Cerebellar nuclear complex (tissue), 1 donor: ENCODE measurements at regions not wholly inside any gene's neighbourhood (a gene's known extent, or its start where the extent isn't known, plus 50 kb on each side); places are given as distances from the start of the nearest gene placed in this dataset.

ENCODE experiments used
- DNase-seq, 2 experiments: peaks; one replicate each; lab custom pipeline; 2025; lab: John Stamatoyannopoulos, UW

DNA sequence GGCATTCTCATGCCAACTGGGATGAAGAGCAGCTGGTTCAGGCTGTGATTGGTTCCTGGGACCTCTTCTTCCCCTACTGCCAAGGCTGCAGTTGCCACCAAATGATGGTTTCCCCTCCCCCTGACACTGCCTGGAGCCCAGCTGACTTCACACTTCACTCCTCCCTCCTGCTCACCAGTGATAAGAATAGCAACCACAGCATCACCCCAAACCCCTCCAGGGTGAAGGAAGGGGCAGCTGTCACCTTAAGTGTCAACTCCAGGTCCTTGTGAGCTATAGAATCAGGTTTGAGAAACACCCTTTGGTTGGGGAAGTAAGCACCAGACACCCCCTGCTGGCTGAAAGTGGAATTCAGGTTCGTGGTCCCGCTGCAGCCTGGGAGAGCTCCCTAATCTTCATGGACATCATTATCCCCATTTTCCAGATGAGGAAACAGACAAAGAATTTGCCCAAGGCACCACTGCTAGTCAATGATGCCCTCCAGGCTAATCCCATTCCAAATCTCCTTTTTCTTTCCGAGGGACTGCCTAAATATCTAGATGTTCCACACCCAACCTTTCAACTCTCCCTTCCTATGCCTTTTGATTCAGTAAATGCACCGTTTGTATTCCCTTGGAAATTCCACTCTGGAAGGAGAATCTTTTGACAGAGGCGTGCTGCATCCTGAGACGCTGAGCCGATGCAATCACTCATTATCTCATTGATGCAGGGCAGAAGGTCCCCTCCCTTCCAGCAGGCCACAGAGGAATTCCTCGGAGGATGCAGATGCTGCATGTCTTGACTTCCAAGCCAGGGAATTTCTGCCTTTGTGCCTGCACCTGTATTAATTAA, 50.6 kb upstream of the UQCRFS1 start:
- no peak for DNase-seq

DNA sequence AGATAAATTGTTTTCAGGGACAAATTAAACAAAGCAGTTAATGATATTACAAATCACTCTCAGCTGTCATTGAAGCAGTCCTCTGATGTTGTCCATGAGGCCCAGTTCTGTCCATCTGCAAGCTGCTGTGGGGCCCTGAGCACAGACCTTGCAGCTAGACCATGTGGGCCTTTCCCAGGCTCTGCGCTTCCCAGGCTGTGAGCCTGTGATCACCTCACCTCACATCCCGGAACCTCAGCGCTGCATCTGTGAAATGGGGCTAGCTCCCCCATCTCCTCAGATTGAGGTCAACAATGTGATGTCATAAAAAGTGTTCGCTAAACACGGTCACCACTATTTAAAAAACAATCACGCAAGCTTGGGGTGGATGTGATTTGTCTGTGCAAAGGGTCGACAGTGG, 51.9 kb upstream of the UQCRFS1 start:
- no peak for DNase-seq

DNA sequence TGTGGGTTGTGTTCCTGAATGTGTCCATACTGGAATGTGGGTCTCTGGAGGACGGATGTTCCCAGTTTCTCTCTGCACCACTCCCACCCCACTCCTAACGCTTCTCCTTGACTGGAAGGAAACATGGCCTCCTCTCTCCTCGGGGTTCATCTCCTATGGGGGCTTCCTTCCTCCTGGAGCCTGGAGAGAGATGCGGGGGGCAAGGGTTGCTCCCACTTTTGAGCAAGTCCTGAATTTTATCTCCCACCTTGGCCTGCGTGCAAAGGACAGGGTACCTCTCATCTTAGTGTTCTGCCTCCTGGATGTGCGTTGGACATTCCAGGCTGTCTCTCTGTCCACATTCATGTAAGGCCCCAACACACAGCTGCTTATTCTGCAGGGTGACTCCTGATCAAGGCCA, 52.5 kb upstream of the UQCRFS1 start:
- DNase-seq: no peak

DNA sequence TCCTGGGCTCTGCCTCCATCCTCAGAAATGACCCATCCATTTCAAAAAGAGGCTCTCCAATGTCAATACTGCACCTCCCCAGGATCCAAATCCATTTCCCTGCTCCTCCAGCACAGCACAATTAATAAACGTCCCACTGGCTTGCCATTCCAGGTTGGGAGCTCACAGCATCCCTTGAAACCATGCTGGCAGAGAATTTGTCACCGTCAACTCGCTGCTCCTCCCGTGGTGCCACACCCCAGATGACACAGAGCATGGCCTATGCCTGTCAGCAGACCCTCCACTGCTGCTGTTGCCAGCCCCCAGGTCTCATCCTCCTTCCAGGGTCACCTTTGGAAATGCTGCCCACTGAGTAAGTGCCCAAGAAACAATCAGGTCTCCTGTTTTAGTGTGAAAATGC, 53.0 kb upstream of the UQCRFS1 start:
- DNase-seq: no peak

DNA sequence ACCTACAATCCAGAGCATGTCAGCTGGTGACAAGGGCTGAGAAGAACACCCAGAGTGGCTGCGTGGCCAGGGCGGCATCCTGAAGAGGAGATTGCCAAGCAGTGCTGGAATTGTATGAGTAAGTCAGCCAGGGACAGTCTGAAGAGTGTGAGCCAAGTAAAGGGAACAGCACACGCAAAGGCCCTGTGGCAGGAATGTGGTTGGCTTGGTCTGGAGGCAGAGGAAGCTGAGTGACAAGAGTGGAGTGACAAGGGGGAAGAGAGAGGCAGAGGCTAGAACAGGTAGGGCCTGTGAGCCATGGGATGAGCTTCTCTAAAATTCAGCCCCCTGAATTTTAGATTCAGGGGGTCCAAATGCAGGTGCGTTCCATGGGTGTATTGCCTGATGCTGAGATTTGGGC, 53.7 kb upstream of the UQCRFS1 start:
- no peak for DNase-seq

DNA sequence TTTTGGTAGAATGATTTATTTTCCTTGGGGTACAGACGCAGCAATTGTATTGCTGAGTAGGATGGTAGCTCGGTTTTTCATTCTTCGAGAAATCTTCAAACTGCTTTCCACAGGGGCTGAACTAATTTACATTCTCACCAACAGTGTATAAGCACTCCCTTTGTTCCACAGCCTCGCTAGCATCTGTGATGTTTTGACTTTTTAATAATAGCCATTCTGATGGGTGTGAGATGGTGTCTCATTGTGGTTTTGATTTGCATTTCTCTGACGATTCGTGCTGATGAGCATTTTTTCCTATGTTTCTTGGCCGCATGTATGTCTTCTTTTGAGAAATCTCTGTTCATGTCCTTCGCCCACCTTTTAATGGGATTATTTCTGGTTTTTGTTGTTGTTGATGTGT, 54.8 kb upstream of the UQCRFS1 start:
- no peak for DNase-seq

DNA sequence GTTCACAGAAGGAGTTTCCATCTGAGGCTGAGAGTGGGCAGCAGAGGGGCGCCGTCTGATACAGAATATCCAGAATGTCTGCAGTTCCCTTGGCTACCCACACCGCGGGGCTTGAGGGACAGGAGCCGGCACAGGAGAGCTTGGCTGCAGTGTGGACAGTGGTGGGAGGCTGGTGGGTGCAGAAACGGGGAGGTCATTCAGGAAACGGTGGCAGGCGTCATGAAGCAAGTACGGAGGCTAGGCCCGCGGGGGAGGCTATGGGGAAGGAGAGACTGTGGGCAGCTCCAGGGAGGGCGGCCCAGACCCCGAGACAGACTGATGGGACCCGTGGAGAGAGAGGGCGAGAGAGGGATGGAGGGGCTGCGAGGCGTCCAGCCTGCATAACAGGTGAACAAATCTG, 55.2 kb upstream of the UQCRFS1 start:
- DNase-seq: no peak

DNA sequence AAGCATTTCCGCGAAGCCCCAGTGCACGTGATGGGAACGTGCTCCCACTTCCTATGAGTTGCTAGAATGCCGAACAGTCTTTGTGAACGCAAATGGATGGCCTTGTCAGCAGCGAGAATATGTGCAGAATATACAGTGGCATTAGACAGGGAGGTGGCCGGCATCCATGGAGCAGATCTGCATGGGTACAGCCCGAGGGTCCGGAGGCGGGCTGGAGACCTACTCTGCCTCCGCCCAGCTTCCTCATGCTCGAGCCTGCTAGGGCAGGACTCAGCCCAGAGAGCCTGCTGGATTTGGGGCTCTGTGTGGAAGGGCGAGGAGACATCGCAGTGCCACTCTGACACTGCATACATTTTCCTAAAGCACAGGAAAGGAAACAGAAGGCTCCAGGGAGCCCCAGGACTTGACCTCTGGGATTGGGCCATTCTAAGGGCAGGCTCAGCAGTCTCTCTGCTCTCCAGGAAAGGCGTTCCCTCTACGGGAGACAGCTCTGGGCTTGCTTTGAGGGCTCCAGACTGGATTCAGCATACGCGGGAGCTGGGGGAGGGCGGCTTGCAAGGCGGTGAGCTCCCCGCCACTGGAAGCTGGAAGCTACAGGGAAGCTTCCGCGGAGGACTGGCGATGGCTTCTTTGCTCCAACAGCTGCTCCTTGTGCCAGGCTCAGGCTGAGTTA, 55.9 kb upstream of the UQCRFS1 start:
- DNase-seq: no peak

DNA sequence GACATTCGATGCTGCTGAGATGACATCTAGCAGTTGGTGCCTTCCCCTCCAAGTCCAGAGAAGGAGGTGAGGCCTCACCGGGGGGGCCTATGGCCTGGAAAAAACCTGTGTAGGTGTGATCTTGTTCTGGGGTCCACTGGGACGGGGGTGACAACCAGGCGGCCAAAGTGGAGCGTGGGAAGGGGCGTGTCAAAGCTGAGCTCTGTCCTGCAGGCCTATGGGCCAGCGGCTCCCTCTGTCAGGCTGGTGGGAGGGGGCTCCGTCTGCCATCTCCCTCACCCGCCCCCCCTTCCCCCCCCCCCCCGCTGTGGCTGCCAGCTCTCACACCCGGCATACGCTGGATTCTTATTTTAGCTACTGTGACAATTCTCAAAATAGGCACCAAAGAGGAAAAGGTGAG, 56.7 kb upstream of the UQCRFS1 start:
- DNase-seq: no peak

DNA sequence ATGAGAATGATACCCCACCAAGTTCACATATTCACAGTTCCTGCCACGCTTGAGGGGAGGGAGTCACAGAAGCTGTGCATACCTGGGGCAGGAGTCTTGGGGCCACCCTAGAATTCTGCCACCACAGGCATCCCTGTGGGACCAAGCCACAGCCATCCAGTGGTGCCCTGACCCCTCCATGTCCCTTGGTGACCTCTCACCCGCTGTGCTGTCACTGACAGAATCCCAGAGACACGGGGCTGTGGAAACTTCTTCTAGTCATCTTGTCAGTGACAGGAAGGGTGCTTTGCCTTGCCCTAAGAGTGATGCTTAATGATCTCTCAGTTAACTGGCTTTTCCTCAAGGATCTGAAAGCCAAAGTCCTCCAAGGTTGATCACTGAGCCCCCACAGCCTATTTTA, 58.4 kb upstream of the UQCRFS1 start:
- no peak for DNase-seq

DNA sequence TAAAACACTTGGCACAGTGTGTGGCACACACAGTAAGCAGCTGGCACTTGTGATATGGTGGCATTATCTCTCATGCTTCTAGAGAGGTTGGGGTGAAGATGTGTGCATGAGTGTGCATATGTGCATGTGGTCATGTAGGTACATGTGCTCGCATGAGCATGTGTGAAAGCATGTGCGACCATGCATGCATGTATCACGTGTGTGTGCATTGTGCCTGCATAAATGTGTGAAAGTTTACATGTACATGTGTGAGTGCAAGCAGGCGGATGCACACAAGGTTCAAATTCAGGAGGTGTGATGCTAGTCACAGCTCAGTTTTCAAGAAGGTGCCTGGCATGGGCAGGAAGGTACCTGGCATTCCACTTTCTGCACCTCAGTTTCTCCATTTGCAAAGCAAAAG, 59.0 kb upstream of the UQCRFS1 start:
- DNase-seq: no peak

DNA sequence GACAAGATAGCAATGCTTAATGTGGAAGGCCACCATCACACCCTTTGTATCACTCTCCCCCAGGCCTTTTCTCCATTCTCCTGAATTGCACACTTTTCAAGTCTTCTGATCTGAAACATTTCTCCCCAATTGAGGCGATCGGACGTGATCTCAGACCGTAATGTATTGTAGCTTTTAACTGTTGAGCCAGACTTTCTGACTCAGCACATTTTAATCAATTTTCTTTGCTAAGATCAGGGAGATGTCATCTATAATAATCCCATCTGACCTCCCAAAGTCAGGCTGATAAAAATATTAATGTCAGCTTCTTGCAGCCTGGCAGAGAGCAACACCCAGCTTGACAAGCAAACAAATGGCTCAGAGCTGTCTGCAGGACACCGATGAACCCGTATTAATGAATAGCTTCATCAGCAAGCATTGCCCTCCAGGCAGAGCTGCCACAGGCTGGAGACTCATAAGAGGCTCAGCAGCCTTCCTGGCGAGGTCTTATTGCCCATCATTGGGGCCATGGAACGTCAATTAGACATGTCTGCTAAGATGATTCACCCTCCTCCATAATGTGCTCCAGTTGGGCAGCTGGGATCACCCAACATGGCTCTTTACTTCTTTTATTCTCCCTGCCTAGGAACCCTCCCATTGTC, 60.2 kb upstream of the UQCRFS1 start:
- DNase-seq: no peak

DNA sequence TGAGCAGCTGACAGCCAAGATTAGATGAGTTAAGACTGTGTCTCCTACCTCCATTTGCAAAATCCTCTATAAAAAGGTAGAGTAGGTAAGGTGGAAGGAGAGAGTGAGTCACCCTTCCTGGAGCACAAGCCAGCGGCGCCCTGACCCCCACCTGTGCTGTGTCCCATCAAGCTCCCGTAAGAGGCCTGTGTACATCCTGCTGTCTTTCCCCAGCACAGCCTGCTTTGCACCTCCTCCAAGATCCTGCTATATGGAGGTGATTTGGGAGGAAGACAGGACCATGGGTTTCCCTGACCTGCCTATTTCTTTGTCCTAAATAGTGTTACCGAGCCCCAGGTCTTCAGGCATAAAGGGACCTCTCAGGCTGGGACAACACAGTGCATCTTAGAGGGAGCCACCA, 62.3 kb upstream of the UQCRFS1 start:
- no peak for DNase-seq

DNA sequence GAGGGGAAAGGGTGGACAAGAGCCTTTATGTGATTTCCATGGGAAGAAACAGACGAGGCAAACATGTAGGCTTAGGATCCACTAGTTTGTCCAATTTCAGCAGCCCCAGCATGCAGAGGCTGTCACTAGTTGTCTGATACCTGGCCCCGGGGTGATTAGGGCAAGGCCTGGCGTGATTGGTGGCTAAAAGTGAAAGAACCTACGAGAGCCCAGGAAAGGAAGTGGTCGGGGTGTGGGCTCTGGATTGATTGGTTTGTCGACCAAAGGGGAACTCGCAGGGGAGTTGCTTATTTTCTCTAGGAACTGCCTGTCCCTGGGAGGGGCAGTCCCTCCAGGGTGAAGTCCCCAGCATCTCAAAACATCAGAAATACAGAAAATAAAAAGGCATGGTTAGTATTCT, 64.2 kb upstream of the UQCRFS1 start:
- DNase-seq: no peak

DNA sequence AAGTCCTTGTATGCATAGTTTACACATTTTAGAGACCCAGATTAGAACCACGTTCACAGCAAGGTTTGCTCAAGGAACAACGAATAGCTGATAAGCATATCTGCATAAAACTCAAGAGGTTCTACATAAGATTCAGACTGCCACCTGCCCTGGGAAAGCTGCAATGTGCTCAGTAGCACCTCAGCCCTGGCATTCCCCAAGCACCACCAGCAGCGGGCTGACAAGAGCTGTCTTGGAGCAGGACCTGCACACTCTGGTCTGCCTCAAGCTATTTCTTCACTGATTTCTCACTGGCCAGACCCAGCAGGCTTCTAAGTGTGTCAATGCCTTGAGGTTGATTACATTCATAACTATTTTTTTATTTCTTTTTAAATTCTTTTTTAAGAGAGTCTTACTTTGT, 65.8 kb upstream of the UQCRFS1 start:
- no peak for DNase-seq

DNA sequence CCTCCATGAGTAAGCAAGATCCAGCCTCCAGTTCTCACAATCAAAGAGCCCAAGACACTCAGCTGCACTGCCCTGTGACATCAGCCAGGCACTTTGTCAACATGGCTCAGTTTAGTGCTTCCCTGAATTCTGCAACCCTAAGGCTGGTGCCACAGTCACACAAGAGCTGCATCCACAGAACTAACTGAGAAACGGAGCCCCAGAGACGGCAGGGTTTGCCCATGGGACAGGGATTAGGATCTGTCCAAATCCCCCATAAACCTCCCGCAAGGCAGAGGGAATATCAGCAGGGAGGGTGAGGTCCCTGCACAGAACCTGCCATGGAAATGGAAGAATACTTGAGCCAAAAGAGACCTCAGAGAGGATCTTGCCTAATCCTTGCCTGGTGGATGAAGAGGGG, 70.4 kb upstream of the UQCRFS1 start:
- no peak for DNase-seq

DNA sequence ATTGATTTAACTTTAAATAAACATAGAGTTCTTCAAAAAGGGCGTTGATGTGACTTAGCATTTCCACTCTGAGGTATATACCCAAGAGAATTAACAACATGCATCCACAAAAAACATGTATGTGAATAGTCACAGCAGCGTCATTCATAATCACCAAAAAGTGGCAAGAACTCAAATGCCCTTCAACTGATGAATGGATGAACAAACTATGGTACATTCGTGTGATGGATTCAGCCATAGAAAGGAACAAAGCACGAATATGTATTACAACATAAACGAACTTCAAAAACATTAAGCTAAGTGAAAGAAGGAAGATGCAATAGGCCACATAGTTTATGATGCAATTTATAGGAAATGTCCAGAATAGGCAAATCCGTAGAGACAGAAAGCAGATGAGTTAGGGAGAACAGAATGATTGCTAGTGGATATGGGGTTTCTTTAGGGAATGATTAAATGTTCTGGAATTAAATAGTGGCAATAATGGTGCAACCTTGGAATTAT, 72.3 kb upstream of the UQCRFS1 start:
- no peak for DNase-seq

DNA sequence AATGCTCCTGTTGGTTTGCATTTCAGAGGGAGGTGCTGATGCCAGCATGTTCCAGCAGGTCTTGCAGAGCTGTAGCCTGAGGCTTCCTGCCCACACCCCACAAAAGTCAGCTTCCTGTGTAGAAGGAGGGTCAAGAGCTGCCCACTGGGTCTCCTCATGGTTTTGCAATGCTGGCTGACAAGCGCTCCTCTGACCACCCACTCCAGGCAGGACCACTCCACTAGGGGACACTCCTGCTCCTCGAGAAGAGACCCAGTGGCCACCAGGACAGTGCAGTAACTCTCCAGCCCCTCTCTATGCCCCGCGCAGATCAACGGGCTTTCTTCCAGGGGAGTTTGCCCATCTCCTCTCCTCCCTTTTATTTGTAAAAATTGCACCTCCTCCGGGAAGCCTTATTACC, 72.9 kb upstream of the UQCRFS1 start:
- DNase-seq: peak in 1 of 2 experiments; percentile 4

DNA sequence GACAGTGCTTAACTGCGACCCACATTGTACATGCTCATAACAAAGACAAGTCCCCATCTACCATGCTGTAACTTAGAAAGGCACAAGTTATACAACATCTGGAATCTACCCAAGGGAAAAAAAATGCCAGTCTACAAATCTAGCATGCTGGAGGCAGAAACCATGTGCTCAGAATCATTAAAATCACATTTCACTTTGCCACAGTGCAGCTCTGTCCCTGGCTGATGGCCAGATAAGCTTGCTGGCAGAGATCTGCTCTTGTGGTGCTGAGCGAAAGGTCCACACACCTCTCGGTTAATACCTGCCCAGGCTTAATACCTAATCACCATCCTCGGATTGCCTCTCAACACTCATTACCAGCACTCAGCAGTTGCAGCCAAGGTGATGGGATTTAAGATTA, 74.1 kb upstream of the UQCRFS1 start:
- no peak for DNase-seq

DNA sequence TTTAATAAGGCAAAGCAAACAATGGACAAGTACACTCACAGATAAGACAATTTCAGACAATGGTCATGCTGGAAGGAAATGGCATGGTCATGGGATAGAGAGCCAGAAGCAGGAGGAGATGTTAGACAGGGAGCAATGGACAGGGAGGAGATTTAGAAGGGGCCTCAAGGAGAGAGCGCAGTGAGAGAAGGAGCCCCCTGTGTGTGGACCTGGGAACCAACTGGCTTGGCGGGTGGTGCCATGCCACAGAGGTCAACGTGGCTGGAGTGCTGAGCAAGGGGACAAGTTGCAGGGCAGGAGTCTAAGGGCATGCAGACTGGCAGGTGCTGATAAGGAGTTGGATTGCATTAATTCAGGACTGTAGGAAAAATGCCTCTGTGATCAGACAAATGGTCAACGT, 75.3 kb upstream of the UQCRFS1 start:
- DNase-seq: no peak

DNA sequence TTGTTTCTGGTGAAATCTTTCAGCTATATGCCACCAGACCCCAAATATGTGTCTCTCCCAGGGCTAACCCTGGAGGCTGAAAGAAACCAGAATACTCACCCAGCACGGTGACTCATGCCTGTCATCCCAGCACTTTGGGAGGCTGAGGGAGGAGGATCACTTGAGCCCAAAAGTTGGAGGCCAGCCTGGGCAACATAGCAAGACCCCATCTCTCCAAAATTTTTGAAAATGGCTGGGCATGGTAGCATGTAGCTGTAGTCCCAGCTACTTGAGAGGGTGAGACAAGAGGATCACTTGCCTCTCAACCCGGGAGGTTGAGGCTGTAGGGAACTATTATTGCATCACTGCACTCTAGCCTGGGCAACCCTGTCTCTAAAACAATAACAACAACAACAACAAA, 76.1 kb upstream of the UQCRFS1 start:
- no peak for DNase-seq

DNA sequence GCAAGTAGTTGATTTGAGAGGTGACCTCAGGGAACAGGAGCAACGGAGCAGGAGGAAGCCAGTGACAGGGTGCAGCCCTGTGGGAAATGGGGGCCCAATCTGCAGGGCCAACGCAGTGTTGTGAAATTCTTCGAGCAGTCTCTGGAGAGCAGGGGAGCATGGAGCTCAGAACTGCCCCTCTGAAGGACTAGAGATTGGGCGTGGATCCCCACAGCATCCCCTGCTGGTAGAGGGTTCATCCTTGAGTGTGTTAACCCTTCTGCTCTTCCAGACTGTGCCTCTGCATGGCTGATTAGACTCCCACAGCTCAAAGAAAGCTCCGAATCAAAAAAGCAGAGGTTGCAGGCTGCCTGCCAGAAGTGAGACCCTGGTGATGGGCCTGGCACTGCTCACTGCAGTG, 77.9 kb upstream of the UQCRFS1 start:
- no peak for DNase-seq

DNA sequence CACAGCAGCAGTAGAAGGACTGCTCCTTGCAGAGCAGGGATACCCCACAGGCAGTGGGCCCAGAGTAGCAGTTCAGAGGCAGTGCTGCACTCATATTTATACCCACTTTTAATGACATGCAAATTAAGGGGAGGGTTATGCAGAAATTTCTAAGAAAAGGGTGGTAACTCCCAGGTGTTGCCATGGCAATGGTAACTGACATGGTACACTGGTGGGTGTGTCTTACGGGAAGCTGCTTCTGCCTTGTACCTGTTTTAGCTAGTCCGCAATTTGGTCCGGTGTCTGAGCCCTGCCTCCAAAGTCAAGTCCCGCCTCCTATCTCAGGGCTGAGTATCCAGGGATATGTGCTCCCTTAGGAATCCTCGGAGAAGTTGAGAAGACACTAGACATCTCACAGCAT, 79.2 kb upstream of the UQCRFS1 start:
- DNase-seq: no peak
